ENCODE measurements at regions not wholly inside any gene's neighbourhood (a gene's known extent, or its start where the extent isn't known, plus 50 kb on each side); places are given as distances from the start of the nearest gene placed in this dataset.

DNA sequence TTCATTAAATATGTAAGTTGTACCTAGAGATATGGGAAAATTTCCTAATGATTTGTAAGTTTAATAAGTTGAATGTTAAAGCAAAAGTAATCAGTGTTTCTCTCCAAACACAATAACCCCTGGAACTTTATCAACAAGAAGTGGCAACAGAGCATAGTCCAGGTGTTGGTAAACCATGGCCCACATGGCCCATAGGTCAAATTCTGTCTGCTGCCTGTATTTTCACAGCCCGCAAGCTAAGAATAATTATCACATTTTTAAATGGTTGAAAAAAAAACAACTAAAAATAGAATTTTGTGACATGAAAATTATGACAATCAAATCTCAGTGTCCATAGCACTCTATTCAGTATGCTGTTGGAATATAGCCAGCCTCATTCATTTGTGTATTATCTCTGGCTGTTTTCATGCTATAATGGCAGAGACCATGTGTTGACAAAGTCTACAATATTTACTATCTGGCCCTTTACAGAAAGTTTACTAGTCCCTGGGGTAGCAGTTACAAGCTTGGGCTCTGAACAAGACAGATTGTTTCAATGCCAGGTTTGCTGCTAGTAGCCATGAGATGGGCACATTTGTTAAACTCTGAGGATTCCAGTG is 395.8 kb downstream of the GASK1B start:
- H3K27ac Mint-ChIP-seq (ENCODE audit: unreplicated experiment): no peak overlapping the region
- H3K36me3 Mint-ChIP-seq (ENCODE audit: low read depth): no peaks in the 10 kb centered on the region
- no peaks in the 10 kb centered on the region for H3K27me3 Mint-ChIP-seq (ENCODE audit: low read depth)
- H3K9me3 Mint-ChIP-seq: no peaks in the 10 kb centered on the region
- no peak overlapping the region for H3K4me3 Mint-ChIP-seq
- DNase-seq (ENCODE audit: low read depth, low spot score): no peak
- H3K4me1 Mint-ChIP-seq: no peaks in the 10 kb centered on the region
- no peak for TF ChIP-seq CTCF (conservative IDR thresholded peaks at IDR 0.05)

GRCh38 chr4:157775971-157776370 is 396.9 kb downstream of the GASK1B start:
- no peak overlapping the region for H3K4me3 Mint-ChIP-seq
- no peak for DNase-seq (ENCODE audit: low read depth, low spot score)
- TF ChIP-seq CTCF (conservative IDR thresholded peaks at IDR 0.05): no peak
- no peaks in the 10 kb centered on the region for H3K4me1 Mint-ChIP-seq
- H3K27ac Mint-ChIP-seq (ENCODE audit: unreplicated experiment): no peak overlapping the region
- H3K36me3 Mint-ChIP-seq (ENCODE audit: low read depth): no peaks in the 10 kb centered on the region
- H3K9me3 Mint-ChIP-seq: no peaks in the 10 kb centered on the region
- no peaks in the 10 kb centered on the region for H3K27me3 Mint-ChIP-seq (ENCODE audit: low read depth)

DNA sequence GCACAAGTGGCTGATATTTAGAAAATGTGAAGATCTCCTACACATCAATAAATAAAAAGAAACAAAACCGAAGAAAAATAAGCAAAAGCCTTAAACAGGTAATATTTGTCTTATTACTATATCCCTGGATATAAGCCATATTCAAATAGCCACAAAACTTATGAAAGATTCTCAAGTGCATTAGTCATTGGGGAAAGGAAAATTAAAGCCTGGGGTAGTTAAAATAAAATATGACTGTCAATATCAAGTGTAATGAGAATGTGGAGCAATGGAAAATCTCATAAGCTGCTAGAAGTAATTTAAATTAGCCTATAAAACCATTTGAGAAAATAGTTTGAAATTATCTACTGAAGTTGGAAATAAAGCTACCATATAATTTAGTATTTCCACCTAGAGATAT is 399.9 kb downstream of the GASK1B start:
- no peaks in the 10 kb centered on the region for H3K36me3 Mint-ChIP-seq (ENCODE audit: low read depth)
- no peaks in the 10 kb centered on the region for H3K9me3 Mint-ChIP-seq
- no peak for DNase-seq (ENCODE audit: low read depth, low spot score)
- no peak overlapping the region for H3K27ac Mint-ChIP-seq (ENCODE audit: unreplicated experiment)
- H3K27me3 Mint-ChIP-seq (ENCODE audit: low read depth): no peaks in the 10 kb centered on the region
- no peak for TF ChIP-seq CTCF (conservative IDR thresholded peaks at IDR 0.05)
- H3K4me3 Mint-ChIP-seq: no peak overlapping the region
- no peaks in the 10 kb centered on the region for H3K4me1 Mint-ChIP-seq

DNA sequence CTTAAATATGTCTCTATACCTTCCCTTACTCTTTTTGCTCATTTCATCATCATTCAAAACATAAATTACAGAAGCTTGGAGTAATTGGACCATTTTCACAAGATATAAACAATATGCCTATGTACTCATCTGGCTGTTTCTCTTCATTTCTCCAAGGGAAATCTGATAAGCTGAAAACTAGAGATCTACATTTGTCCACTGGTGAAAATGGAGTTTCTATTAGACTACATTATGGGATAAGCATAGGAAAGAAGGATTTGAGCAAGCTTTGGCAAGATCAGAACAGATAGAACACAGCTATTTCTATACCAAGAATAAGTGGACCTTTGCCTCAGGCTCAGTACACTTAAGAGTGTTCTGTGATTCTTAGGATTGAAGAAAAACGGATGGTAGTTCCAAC is 404.4 kb downstream of the GASK1B start:
- Mint-ChIP-seq H3K4me1 (no peaks in the 10 kb centered on the region), H3K27ac (ENCODE audit: unreplicated experiment) (no peak overlapping the region), H3K27me3 (ENCODE audit: low read depth) (no peaks in the 10 kb centered on the region), H3K9me3 (no peaks in the 10 kb centered on the region), H3K36me3 (ENCODE audit: low read depth) (no peaks in the 10 kb centered on the region), H3K4me3 (no peak overlapping the region)
- no peak for DNase-seq (ENCODE audit: low read depth, low spot score)
- no peak for TF ChIP-seq CTCF (conservative IDR thresholded peaks at IDR 0.05)

DNA sequence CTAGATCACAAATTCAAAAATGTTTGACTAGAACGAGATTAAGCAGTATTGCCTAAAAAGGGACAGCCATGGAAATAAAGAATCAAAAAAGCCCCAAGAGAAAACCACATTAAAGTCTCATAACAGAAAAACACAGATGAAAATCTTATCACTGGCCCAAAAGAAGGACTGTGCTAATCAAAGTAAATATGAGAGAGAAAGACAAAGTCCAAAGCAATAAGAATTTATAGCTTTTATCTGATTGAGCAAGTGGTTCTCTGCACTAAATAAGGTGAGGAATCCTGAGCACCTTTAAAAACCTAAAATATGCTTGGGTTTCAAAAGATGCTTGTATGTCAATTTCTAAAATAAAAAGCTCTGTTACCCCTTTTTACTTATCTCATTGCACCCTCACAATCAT is 409.3 kb downstream of the GASK1B start:
- Mint-ChIP-seq H3K9me3 (peaks cover 5% of the 10 kb centered on the region), H3K36me3 (ENCODE audit: low read depth) (no peaks in the 10 kb centered on the region), H3K4me1 (no peaks in the 10 kb centered on the region), H3K27me3 (ENCODE audit: low read depth) (no peaks in the 10 kb centered on the region), H3K4me3 (no peak overlapping the region), H3K27ac (ENCODE audit: unreplicated experiment) (no peak overlapping the region)
- TF ChIP-seq CTCF (conservative IDR thresholded peaks at IDR 0.05): no peak
- no peak for DNase-seq (ENCODE audit: low read depth, low spot score)

- no peak for DNase-seq (ENCODE audit: low read depth, low spot score)
- Mint-ChIP-seq H3K9me3 (peaks cover 10% of the 10 kb centered on the region), H3K27me3 (ENCODE audit: low read depth) (no peaks in the 10 kb centered on the region), H3K4me1 (no peaks in the 10 kb centered on the region), H3K36me3 (ENCODE audit: low read depth) (peaks cover 4% of the 10 kb centered on the region), H3K4me3 (no peak overlapping the region), H3K27ac (ENCODE audit: unreplicated experiment) (no peak overlapping the region)
- TF ChIP-seq CTCF (conservative IDR thresholded peaks at IDR 0.05): no peak
Measured at GRCh38 chr4:157754410-157754809, 418.4 kb downstream of the GASK1B start.
